ENCODE measurements at regions not wholly inside any gene's neighbourhood (a gene's known extent, or its start where the extent isn't known, plus 50 kb on each side); places are given as distances from the start of the nearest gene placed in this dataset.

GRCh38 chr15:70475921-70476320, 287.4 kb downstream of the UACA start:
- TF ChIP-seq EP300 (IDR thresholded peaks at IDR 0.05) = no peak
- no peak for TF ChIP-seq CTCF (IDR thresholded peaks at IDR 0.05)
- no peak for TF ChIP-seq POLR2A (IDR thresholded peaks at IDR 0.05)
